GM18511 (cell line): ENCODE measurements at regions not wholly inside any gene's neighbourhood (a gene's known extent, or its start where the extent isn't known, plus 50 kb on each side); places are given as distances from the start of the nearest gene placed in this dataset.

Experiments
- ATAC-seq: cut with Tn5 transposase; IDR thresholded peaks from one replicate; pipeline ENCODE4 v1.9.1; 2021; ENCODE audit warnings: mild to moderate bottlenecking, moderate library complexity; ENCODE audit not compliant: unreplicated experiment

DNA sequence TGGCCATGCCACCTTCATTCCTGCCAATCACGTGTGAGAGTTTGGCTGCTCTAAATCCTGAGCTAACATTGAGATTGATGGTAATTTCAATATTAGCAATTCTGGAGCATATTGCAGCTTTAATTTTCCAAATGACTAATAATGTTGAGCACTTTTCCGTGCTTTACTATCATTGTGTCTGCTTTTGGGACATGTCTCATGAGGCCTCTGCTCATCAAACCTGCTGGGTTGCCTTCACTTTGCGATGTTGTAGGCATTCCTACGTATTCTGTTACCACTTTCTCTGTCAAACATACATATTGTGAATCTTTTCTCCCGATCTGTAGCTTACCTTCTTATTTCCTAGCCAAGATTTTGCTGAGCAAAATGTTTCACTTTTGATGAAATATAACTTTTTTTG is 466.6 kb downstream of the GALR1 start:
- ATAC-seq, result no peak

DNA sequence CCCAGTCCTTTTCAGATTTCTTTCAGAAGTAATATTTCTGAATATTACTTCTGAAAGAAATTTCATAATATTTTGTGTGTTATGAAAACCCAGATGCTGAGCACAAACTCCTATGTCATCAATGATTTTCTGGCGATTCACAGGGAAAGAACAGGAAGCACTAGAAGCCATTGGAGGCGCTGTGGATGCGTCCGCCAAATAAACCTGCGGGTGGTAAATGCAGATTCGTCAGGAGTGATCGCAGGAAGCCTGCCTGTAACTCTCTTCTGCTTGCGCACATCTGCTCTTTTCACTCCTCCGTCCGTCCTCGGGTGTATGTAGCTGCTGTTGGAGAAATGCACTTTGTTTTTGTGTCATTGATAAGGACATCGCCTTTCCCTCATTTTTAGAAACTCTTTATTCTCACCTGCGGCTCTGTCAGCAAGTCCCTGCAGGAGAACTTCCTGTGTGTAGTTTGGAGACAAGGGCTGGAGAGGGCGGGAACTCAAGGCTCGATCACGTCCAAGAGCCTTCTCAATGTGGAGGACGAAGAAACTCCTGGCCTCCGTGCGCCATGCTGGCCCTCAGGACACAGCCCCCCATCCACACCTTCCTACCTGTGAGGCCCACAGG is 483.8 kb downstream of the GALR1 start:
- ATAC-seq, result no peak

DNA sequence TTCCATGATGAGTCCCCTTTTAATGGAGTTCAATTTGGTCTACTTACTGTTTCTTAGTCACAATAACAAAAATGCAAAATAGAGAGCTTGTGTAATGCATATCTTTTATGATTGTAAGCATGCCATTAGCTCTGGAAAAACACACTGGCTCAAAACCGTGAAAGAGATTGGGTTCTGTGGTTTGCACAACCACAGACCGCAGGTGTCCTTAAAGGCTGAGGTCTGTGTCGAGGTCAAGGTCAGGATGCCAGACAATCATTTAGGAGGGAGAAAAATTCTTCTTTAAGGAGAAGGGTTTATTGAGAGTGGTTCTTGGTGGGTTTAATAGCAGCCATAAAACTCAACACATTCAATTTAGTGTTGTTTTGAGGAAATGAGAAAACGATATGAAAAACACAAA is 487.2 kb downstream of the GALR1 start:
- no peak for ATAC-seq

DNA sequence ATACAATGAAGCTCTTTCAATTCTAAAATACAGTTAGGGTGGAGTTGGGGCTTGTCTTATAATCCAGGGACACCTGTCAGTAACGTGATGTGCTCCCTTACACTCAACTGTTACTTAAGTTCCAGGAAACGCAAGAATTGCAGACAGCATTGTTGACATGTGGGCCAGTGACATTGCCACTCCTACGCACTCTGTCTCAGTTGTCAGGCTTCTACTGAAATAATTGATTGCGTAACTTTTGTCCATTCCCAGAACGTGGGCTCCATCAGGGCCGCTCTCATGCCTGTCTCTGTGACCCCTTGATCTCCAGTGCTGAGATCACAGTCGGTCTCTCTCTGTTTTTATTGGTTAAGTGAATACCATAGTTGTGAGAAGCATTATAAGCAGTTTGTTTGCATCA is 487.8 kb downstream of the GALR1 start:
- no peak for ATAC-seq

DNA sequence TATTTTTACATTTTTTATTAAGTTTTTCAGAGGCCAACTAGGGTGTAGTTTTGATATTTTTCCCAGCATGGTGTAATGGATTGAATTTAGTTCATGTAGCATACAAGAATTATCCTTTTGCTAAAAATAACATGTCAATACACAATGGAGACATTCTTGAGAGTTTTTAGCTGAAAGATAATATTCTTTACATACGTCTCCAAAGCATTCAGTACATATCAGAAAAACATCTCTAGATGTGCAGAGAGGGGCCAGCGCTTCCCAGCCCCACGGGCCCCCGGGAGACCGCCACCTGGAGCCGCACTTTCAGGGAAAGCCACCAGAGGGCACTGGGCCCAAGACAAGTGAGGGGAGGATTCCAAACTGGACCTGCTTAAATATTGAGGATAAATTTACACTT is 499.4 kb downstream of the GALR1 start:
- ATAC-seq, result no peak

DNA sequence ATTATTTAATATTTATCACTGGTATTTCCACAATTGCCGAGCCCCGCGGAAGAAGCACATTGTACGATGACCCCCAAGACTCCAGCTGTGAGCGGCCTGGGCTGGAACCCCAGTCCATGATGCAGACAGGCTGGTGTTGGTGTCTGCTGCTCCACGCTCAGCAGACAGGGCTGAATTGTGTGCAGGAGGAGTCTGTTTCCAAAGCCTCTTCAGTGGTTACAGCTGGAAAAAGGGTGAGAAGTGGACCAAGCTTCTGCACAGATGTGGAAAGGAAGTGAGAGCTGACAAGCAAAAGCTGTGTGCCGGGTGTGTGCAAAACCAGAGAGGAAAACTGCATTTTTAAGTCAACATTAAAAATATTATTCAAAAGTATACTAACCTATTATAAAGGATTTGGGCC is 500.4 kb downstream of the GALR1 start:
- ATAC-seq, result no peak

DNA sequence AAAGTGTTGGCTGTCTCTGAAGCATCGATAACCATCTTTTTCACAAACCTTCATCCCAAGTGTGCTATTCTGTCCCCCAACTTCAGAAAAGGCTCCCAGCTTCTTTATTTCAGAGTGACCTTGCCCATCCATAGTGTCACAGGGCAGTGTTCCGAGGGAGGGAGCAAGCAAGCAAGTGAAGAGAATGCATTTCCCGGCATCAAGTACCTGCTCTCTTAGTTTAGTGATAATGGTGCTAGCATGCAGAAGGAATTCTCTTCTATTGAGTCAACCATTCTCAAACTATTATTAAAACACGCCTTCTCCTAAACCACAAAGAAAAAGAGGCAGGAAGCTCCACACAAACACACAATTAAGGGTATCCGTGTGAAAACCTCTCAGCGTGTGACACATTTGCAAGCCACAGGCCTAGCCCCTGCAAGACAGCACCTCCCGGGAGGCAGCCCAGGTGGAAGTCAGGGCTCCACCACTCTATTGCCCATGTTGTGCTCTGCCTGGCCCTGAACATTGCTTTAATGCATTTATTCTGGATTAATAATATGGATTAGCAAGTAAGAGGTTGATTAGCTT is 504.9 kb downstream of the GALR1 start:
- no peak for ATAC-seq

DNA sequence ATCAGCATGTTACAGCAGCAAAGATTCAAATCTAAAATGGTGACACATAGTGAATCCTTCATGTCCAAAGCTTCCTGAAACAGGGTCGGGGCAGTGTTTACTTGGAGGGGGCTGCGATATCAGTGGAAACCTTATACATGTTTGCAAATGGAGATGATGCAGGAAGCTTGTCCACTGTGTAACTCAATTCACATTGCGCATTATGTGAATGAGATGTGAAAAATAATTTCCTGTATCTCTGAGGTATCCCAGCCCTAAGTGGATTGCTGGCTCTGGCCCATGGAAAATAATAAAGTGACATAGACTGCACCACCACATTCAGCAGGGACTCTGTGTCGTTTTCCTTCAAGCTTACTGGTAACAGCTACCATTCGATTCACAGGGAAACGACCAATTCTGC is 505.5 kb downstream of the GALR1 start:
- ATAC-seq, result no peak

DNA sequence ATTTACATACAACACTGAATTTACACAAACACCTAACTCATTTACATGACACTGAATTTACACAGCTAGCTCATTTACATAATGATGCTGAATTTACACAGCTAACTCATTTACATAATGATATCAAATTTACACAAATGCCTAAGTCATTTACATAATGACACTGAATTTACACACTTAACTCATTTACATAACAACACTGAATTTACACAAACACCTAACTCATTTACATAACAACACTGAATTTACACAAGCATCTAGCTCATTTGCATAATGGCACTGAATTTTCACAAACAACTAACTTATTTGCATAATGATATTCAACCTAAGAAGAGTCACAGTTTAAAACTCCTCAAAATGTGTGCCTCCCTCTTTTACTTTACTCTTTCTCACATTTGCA is 511.7 kb downstream of the GALR1 start:
- ATAC-seq, result no peak

DNA sequence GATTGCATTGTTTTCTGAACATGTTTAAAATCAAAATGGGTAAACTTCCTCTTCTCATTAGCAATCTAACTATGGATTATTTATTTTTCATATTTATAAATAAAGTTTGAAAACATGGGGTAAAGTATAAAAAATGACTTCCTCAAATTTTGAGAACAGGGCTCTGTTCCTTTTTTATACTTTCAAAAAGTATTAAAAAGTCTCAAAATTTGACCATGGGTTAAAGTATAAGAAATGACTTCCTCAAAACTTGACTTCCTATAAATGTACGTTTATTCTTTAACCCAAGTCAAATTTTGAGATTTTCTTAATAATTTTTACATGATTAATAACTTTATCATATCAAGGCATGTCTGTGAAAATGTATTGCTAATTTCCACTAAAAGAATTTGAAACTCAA is 512.4 kb downstream of the GALR1 start:
- no peak for ATAC-seq

DNA sequence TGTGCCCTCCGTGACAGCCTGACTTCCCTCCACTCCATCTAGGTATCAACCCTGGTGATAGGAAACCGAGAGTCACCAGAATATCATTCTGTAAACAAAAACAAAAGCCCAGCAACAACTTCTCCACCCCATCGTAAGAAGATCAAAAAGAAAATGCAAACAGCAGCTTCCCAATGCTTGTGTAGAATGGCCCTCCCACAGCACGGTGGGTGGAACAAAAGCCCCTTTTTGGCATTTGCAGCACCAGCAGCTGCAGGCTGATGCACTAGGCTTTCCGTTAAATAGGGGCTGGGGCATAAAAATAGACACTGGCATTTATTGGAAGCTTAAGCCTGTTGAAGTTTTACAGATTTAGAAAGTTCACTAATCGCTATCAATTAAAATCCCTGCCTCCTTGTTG is 513.0 kb downstream of the GALR1 start:
- ATAC-seq, result no peak

DNA sequence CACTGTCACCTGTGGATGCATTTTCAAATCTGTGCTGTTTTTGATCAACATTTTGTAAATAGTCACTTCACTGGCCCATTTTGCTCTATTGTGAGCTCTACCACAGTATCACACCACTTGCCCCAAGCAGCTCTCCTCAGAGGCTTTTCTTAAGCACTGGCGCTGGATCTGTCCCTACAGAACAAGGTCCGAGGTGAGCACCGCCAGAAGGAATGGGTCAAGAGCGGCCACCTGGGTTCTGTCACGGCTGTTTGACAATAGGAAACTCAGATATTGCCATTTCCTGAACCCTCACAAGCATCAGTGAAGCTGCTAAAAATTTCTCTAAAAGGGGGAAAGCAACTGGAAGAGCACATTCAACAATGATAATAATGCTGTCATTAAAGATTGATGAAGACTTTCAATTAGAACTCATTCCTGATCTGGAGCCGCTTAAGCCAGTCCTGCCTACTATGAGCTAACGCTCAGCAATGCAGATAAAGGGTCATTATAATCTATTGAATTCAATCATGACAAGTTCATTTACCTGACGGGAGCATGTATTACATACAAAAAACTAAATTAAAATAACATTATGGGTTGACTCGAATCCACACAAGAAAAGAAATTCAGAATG is 514.0 kb downstream of the GALR1 start:
- no peak for ATAC-seq

DNA sequence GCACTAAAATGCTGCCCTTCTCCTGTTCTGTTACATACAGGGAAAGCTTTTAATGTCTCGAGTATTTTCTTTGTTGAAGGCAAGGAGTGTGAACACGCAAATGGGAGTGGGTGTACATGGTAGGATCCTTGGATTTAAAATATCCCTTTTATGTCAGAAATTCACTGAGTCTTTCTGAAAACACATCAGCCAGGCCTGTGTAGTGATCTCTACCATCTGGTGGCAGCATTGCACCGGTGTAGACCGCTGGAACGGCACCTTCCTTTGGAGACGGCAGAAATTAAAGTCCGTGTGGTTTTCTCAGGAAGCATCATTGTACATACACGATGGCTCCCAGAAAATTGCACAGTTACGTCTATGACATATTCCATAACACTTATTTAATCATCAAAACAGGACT is 515.8 kb downstream of the GALR1 start:
- ATAC-seq, result no peak

DNA sequence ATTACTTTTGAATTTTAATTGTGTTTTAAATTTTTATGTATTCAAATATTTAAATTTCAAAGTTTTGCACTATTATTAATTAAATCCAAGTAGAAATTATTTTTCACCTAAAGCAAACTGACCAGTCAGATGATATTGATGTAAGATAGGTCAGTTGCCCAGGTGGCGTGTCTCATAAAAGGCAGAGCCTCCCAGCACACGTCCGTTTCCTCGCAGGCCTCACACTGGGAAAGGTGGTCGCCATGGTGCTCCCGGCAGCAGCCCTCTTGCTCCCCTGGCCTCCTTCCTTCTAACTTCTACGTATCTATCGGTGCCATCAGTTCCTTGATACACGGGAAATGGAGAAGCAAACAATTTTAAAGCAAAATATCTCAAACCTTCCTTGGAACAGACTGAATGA is 516.8 kb downstream of the GALR1 start:
- no peak for ATAC-seq

DNA sequence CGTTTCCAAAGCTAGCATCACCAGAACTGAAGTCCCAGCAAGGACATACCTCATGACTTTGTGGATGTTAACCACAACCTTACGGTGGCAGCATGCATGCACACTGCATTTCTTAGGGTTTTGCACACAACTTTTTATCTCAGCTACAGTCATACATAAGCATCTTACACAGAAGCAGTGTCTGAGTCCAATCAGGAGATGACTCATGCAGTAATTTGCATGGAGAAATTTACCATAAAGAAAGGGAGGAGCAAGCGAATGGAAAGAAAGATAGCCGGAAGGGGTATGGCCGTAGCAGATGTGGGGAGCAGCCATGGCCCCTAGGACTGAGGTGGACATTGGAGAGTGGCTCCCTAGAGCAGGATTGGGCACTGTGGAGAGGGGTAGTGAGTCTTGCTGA is 522.5 kb downstream of the GALR1 start:
- ATAC-seq, result no peak

DNA sequence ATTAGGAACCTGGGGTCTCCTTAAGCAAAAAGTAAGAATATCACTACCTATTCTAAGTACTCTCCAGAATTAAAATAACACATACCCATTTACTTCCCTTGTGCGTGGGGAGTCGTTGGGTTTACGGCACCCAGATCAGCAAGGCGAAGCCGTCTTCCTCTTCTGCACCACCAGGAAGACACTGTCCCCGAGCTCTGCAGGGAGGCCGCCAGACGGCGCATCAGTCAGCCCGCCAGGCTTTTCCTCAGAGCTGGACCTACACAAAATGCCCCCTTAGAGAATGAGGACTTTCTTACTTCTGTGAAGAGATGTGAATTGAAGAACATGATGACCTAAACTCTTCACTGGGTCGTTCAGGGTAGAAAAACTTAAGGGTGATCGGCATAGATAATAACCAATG is 526.5 kb downstream of the GALR1 start:
- no peak for ATAC-seq

DNA sequence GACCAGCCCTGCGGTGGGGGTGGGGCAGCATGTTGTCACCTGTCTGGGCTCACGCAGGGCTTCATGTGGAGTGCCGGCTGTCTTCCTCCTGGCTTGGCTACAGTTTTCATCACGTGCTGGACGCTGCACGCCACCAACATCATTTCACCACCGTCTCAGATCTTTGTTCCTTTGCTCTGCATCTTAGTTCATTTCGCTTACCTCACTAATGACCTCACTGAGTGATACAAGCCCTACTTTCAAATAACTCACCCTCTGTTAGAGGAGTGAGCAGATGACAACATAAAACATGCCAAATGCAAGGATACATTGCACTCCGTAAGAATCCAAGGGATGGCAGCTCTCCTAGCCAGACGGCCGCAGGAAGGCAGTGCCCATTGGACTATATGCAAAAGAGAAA is 527.5 kb downstream of the GALR1 start:
- no peak for ATAC-seq

DNA sequence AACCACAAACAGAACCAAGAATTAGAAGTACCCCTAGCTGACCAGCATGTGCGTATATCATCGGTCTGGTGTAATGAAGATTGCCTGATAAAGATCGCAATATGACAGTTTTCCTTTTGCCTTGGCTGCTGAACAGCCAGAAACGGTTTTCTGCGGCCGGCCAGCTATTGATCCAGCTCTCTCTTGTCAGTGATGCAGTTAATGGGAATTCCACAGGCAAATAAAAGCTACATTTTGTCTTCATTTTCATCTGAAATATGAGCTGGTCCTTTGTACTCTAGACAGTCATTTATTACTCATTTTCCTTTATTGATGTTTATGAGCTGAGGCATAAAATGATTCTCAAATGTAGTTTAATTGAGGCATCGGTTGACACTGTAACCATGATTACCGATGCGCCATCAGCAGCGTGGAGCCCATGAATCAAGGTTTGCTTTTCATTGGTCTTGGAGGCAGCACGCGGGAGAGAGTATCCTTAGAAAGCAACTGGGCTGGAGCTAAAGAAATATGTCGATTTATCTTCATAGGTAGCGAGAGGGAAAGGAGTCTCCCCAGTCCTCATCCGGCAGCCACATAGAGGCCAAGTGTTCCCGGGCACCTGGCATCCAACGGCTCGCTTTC is 535.2 kb downstream of the GALR1 start:
- no peak for ATAC-seq

DNA sequence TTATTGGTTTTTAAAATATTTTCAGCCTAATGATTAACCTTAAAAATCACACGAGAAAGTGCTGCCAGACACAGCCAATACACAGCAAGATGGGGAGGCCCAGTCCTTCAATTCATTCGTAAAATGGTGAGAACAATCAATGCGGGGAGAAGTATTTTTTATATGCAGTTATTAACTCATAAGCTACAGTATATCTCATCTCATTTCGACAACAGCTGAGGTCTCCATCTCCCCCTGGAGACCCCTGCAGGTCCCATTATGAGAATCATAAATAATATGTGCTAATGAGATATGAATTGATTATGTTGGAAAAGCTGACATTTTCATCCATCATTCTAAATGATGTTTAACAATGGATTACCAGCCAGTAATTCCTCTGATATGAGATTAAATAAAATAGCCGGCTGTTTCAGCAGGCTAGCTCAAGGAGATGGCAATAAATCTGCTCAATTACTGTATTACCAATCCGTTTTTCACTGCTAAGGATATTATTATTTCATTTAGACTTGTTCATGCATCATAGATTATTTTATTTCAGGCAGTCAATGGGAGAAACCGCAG is 535.8 kb downstream of the GALR1 start:
- ATAC-seq, result no peak

DNA sequence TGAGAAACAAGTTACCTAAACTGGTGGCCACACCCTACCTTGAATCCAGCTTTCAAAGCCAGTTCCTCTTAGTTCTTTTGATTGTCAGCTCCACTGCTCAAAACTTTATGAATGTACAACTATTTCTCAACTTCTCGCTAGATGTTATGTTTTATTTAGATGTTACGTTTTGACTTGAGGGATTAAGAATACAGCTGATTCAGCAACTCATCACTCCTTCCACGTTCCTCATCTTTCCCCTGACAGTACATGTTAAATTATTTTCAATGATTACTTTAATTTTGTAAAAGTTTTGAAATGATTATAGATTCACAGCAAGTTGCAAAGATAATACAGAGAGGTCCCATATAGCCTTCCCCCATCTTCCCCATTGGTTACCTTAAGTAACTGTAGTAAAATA is 553.4 kb downstream of the GALR1 start:
- ATAC-seq, result no peak

DNA sequence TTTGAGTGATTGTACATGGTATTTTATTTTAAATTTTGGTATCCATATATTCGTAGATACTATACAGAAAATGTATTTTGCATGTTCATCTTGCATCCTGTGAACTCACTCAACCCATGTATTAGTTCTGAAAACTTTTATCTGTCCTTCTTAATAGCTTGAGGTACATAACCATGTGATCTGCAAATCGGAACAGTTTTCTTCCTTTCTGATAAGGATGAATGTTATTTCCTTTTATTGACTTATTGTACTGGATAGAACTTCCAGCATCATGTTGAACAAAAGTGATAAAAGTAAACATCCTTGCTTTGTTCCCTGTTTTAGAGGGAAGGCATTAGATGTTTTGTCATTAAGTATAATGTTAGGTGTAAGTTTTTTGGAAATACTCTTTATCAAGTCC is 554.7 kb downstream of the GALR1 start:
- no peak for ATAC-seq

DNA sequence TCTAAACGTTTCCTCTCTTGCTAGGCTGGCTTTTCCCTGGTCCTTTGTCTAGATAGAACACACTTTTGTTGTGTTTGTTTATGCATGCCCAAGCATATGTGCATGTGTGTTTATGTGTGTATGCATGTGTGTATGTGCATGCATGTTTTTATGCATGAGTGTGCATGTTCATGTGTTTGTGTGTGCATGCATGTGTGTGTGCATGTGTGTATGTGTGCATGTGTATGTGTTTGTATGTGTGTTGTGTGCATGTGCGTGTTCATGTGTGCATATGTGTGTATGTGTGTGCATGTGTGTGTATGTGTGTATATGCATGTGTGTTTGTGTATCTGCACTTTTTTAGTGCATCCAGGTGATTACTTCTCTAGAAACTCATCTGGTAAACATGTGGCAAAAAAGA is 558.0 kb downstream of the GALR1 start:
- no peak for ATAC-seq
